ENCODE measurements at regions not wholly inside any gene's neighbourhood (a gene's known extent, or its start where the extent isn't known, plus 50 kb on each side); places are given as distances from the start of the nearest gene placed in this dataset.
A peak's percentile ranks its signal among the peaks of the same experiment; 100 is the strongest.

GRCh38 chr13:62431852-62432251, 1016.2 kb upstream of the PCDH20 start:
- Histone ChIP-seq H3F3A (ENCODE audit: insufficient read depth) (no peaks in the 10 kb centered on the region), H2AFZ (ENCODE audit: low read depth, low read length, severe bottlenecking) (no peak overlapping the region)

DNA sequence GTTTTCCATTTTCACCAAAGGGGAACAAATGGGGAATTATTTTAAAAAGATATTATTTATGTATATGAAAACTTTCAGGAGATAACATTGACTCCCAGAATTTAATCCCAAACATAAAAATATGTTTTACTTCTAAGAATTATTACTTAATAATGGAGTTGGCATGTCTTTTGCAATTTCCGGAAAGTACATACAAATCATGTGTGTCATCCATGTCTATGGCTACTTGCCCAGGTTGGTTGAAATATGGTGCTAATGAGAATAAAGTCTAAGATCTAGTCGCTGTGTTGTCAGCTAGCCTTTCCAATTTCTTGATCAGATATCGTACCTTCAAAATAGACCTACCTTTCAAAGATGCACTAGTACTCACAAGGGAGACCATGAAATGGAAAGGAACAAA, 1003.2 kb upstream of the PCDH20 start:
- TF ChIP-seq CTCF (IDR thresholded peaks at IDR 0.05; ENCODE audit: insufficient read depth, low read length, poor library complexity, severe bottlenecking) (no peak), EZH2phosphoT487 (conservative IDR thresholded peaks at IDR 0.05; ENCODE audit: low read length) (no peak)
- Histone ChIP-seq H3F3A (ENCODE audit: insufficient read depth) (no peaks in the 10 kb centered on the region), H2AFZ (ENCODE audit: low read depth, low read length, severe bottlenecking) (peak overlapping the region; percentile 45), H3K9ac (ENCODE audit: low read length) (no peak overlapping the region), H3K27ac (ENCODE audit: low read depth, low read length) (no peak overlapping the region), H3K4me3 (ENCODE audit: insufficient read depth, low read length, poor library complexity, severe bottlenecking) (no peak overlapping the region), H3K9me2 (replicated peaks; ENCODE audit: insufficient read depth, low read length) (no peaks in the 10 kb centered on the region), H3K9me3 (ENCODE audit: insufficient read depth, low read length) (no peaks in the 10 kb centered on the region), H3K36me3 (ENCODE audit: low read length) (0 out of 2 replicates have a peak, but pooled peaks cover 2% of the 10 kb centered on the region), H3K79me2 (ENCODE audit: insufficient read depth, low read length) (no peaks in the 10 kb centered on the region), H3K27me3 (ENCODE audit: low read length) (no peaks in the 10 kb centered on the region), H3K4me2 (ENCODE audit: low read depth, low read length, poor library complexity, severe bottlenecking) (no peak overlapping the region), H4K20me1 (ENCODE audit: low read depth, low read length) (no peaks in the 10 kb centered on the region)

More at GRCh38 chr13:62431852-62432251, 1016.2 kb upstream of the PCDH20 start:
- no peaks in the 10 kb centered on the region for H3K27me3 ChIP-seq (ENCODE audit: low read length)
- no peak overlapping the region for H3K4me2 ChIP-seq (ENCODE audit: low read depth, low read length, poor library complexity, severe bottlenecking)
- H3K9me2 ChIP-seq (replicated peaks; ENCODE audit: insufficient read depth, low read length), result no peaks in the 10 kb centered on the region
- H3K9ac ChIP-seq (ENCODE audit: low read length), result no peak overlapping the region
- TF ChIP-seq CTCF (IDR thresholded peaks at IDR 0.05; ENCODE audit: insufficient read depth, low read length, poor library complexity, severe bottlenecking) (no peak), EZH2phosphoT487 (conservative IDR thresholded peaks at IDR 0.05; ENCODE audit: low read length) (no peak)
- no peaks in the 10 kb centered on the region for H3K79me2 ChIP-seq (ENCODE audit: insufficient read depth, low read length)
- no peak overlapping the region for H3K4me3 ChIP-seq (ENCODE audit: insufficient read depth, low read length, poor library complexity, severe bottlenecking)
- H3K36me3 ChIP-seq (ENCODE audit: low read length), result 0 out of 2 replicates have a peak, but pooled peaks cover 2% of the 10 kb centered on the region
- H3K9me3 ChIP-seq (ENCODE audit: insufficient read depth, low read length), result no peaks in the 10 kb centered on the region
- H4K20me1 ChIP-seq (ENCODE audit: low read depth, low read length), result no peaks in the 10 kb centered on the region
- no peak overlapping the region for H3K27ac ChIP-seq (ENCODE audit: low read depth, low read length)

GRCh38 chr13:62418376-62418775, 1002.7 kb upstream of the PCDH20 start:
- Histone ChIP-seq H4K20me1 (ENCODE audit: low read depth, low read length) (no peaks in the 10 kb centered on the region), H3K27me3 (ENCODE audit: low read length) (no peaks in the 10 kb centered on the region), H3F3A (ENCODE audit: insufficient read depth) (no peaks in the 10 kb centered on the region), H3K36me3 (ENCODE audit: low read length) (0 out of 2 replicates have a peak, but pooled peaks cover 2% of the 10 kb centered on the region), H3K79me2 (ENCODE audit: insufficient read depth, low read length) (no peaks in the 10 kb centered on the region), H3K9ac (ENCODE audit: low read length) (no peak overlapping the region), H3K9me3 (ENCODE audit: insufficient read depth, low read length) (no peaks in the 10 kb centered on the region), H3K9me2 (replicated peaks; ENCODE audit: insufficient read depth, low read length) (no peaks in the 10 kb centered on the region), H3K4me3 (ENCODE audit: insufficient read depth, low read length, poor library complexity, severe bottlenecking) (no peak overlapping the region), H3K27ac (ENCODE audit: low read depth, low read length) (no peak overlapping the region), H2AFZ (ENCODE audit: low read depth, low read length, severe bottlenecking) (peak overlapping the region; percentile 85), H3K4me2 (ENCODE audit: low read depth, low read length, poor library complexity, severe bottlenecking) (no peak overlapping the region)
- TF ChIP-seq CTCF (IDR thresholded peaks at IDR 0.05; ENCODE audit: insufficient read depth, low read length, poor library complexity, severe bottlenecking), result no peak
- no peak for TF ChIP-seq EZH2phosphoT487 (conservative IDR thresholded peaks at IDR 0.05; ENCODE audit: low read length)

Data from SU-DHL-6 (cell line).